Tibial artery (tissue), 4 donors: ENCODE measurements at regions not wholly inside any gene's neighbourhood (a gene's known extent, or its start where the extent isn't known, plus 50 kb on each side); places are given as distances from the start of the nearest gene placed in this dataset.
"Not testable (repeated sequence)": the region's sequence is repeated elsewhere in the genome, so short reads cannot be mapped to it uniquely, and the experiment has no call there.

ENCODE experiments used
- DNase-seq, 2 donors: peaks; one replicate each; pipeline ENCODE4 v3.0.0-alpha.2; 2019
- H3K27ac ChIP-seq, 2 donors: fragments of 200-600 bp; sonication (generic) in 1 of 2; 1 replicate in 1 of 2; 2 replicates in 1 of 2; pipeline ENCODE4 v1.5.1; 2018 to 2019; ENCODE audit warnings: mild to moderate bottlenecking in 1 of 2
- H3K27me3 ChIP-seq, 2 donors: fragments of 200-600 bp; sonication (generic) in 1 of 2; one replicate each; pipeline versions ENCODE4 v1.5.1 to v1.6.0; 2016 to 2019
- H3K36me3 ChIP-seq, 3 donors: fragments of 200-600 bp; sonication (generic) in 2 of 3; one replicate each; pipeline ENCODE4 v1.5.1; 2016 to 2019; ENCODE audit warnings: mild to moderate bottlenecking in 2 of 3
- H3K4me1 ChIP-seq, 4 donors: fragments of 200-600 bp; sonication (generic) in 2 of 4; 1 replicate in 3 of 4; 2 replicates in 1 of 4; pipeline ENCODE4 v1.5.1; 2016 to 2019
- H3K4me3 ChIP-seq, 2 donors: fragments of 200-600 bp; sonication (generic) in 1 of 2; 1 replicate in 1 of 2; 2 replicates in 1 of 2; pipeline ENCODE4 v1.5.1; 2018 to 2019; ENCODE audit warnings: mild to moderate bottlenecking in 2 of 2
- H3K9me3 ChIP-seq, 3 donors: fragments of 200-600 bp; sonication (generic) in 1 of 3; one replicate each; pipeline ENCODE4 v1.5.1; 2016 to 2019
- CTCF ChIP-seq, 2 experiments: fragments of 200-600 bp in 1 of 2; fragments of 450-650 bp in 1 of 2; IDR thresholded peaks; one replicate each; pipeline ENCODE4 v1.5.1; 2017 to 2019; ENCODE audit warnings: antibody characterized with exemption in 2 of 2, mild to moderate bottlenecking in 1 of 2, moderate library complexity in 1 of 2
- intact Hi-C: fragments of 100-400 bp; cut with DNase I; formaldehyde crosslinking; loops from one replicate; pipeline ENCODE4 v1.15.0; 2023; ENCODE audit warnings: low total_unique reads

- intact Hi-C loops: no loop called here
- TF ChIP-seq CTCF (IDR thresholded peaks at IDR 0.05): no peak
- no peak overlapping the region for H3K4me3 ChIP-seq
- no peaks in the 10 kb centered on the region for H3K4me1 ChIP-seq
- DNase-seq: no peak
- no peaks in the 10 kb centered on the region for H3K36me3 ChIP-seq
- no peak overlapping the region for H3K27ac ChIP-seq
- no peaks in the 10 kb centered on the region for H3K9me3 ChIP-seq
- no peaks in the 10 kb centered on the region for H3K27me3 ChIP-seq
Measured at GRCh38 chr10:28480628-28480965, 52.3 kb upstream of the WAC start.

- H3K27ac ChIP-seq, H3K36me3 ChIP-seq, DNase-seq, intact Hi-C loops, H3K4me1 ChIP-seq, H3K4me3 ChIP-seq, H3K9me3 ChIP-seq, H3K27me3 ChIP-seq: not testable (repeated sequence)
Measured at GRCh38 chr10:28481346-28481745, 51.6 kb upstream of the WAC start.

- no peaks in the 10 kb centered on the region for H3K4me1 ChIP-seq
- no peaks in the 10 kb centered on the region for H3K36me3 ChIP-seq
- H3K27ac ChIP-seq: no peak overlapping the region
Measured at GRCh38 chr10:28481968-28482367, 51.0 kb upstream of the WAC start.

More at GRCh38 chr10:28481968-28482367, 51.0 kb upstream of the WAC start:
- DNase-seq: no peak
- intact Hi-C loops: no loop called here
- Histone ChIP-seq H3K4me3 (no peak overlapping the region), H3K27me3 (no peaks in the 10 kb centered on the region), H3K9me3 (no peaks in the 10 kb centered on the region)
- no peak for TF ChIP-seq CTCF (IDR thresholded peaks at IDR 0.05)
